GM19395 (cell line): ENCODE measurements at regions not wholly inside any gene's neighbourhood (a gene's known extent, or its start where the extent isn't known, plus 50 kb on each side); places are given as distances from the start of the nearest gene placed in this dataset.
"Not testable (repeated sequence)": the region's sequence is repeated elsewhere in the genome, so short reads cannot be mapped to it uniquely, and the experiment has no call there.

Experiments
- ATAC-seq: cut with Tn5 transposase; IDR thresholded peaks from one replicate; pipeline ENCODE4 v1.9.1; 2021; ENCODE audit warnings: mild to moderate bottlenecking, moderate library complexity; ENCODE audit not compliant: unreplicated experiment

DNA sequence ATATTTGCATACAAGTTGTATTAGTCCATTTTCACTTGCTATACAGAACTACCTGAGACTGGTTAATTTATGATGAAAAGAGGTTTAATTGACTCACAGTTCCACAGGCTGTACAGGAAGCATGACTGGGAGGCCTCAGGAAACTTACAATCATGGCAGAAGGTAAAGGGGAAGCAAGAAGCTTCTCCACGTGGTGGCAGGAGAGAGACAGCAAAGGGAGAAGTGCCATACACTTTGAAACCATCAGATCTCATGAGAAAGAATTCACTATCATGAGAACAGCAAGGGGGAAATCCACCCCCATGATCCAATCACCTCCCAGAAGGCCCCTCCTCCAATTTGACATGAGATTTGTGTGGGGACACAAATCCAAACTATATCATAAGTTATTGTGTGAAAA, 506.7 kb upstream of the DPH6 start:
- ATAC-seq: not testable (repeated sequence)

DNA sequence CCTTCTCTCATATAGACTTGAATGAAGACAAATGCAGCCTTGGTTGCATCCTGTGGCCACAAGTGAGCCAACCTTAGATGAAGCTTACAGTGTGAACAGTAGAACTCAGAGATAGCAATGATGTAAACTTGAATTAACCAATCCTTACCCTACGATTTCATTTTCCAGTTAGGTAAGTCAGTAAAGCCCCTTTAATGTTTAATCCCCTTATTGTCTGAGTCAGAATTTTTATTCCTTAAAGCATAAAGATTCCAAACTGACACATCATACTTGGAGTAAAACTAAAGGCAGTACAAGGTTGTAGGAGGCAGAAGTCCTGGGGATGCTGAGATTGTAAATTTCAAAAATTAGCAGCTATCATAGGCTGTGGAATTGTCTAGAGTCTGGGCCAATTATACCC, 507.8 kb upstream of the DPH6 start:
- no peak for ATAC-seq

- no peak for ATAC-seq
Measured at GRCh38 chr15:36059596-36059995, 513.6 kb upstream of the DPH6 start.

DNA sequence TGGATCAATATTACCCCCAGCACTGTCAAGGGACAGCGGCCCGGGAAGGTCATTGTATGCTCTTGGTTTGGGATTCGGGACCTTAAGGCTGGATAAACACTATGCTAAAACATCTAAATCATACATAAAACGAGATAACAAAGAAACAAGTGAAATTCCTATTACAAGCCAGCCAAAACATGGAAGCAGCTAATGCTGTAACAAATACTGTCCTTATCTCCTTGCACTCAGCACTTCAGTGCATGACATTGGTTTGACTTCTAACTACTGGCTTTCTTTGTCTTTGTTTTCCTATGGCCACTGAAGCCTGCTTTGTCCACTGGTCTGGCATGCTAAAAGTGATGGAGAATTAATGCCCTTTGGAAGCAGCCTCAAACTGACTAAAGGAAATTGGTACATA, 516.4 kb upstream of the DPH6 start:
- ATAC-seq: no peak

- ATAC-seq: no peak
Measured at GRCh38 chr15:36066757-36067156, 512.7 kb upstream of the CDIN1 start.

DNA sequence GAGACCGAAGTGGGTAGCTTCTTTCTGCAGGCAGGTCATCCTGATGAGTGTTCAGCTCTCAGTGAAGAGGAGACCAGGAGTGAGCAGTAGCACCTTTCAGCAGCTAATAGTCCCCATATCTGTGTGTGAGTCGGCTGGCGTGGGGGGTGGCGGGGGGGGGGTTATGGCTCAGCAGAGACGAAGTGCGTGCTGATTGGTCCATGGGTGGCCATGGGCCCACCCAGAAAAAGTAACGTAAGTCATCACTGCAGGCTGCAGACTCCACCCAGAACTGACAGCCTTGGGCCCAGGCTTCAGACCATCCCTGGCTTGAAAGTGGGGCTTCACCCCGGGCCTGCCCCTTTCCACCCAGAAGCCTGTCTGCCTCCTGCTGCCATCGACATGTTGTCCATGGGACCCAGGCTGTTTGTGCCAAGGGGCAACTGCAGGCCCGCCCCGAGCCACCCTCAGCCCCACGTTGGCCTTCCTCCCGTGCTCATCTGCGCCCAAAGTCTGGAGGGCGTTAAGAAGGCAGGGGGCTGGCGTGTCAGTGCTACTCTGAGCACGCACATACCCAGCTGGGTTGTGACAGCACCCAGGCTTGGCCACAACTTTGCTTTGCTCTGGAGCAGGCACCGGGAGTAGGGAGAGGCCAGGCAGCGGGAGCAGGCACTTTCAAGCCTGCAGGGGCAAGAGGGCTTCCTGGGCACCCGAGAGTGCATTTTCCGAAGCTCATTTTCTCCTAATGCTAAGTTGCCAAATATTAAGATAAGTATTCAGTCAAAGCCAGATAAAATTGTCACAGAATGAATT, 511.7 kb upstream of the CDIN1 start:
- ATAC-seq: no peak

DNA sequence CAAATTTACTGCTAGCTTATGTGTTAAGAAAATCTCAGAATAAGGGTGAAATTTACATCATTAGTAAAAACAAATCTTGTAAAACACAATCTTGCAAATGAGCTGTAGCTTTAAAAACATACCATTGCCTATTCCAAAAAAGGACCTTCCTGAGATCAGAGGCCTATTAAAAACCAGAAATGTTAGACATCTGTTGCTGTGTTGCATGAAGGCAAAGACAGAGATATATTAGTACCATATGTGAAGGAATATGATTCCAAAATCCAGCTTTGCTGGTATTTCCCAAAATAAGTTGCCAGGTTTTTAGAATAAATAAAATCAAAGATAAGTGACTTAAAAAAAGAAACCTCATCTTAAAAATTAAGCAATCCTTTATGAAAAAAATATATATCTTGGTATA, 504.1 kb upstream of the CDIN1 start:
- ATAC-seq: no peak

DNA sequence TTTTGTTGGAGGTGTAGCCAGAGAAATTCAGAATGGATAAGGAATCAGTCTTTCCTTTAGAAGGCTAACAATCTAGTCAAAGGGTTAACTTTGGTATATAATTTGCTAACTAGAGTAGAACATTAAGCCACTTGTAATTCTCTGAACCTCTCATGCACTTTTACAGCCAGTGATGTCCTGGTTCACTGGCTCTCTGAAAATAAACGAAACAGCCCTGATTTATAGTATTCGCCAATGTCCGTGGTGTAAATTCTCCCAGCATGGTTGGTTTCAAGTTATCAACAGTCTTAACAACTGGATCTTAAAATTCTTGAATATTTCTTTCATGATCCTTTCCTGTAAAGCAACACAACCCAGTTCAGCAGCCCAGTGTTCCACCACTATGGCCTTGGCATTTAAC, 500.4 kb upstream of the CDIN1 start:
- ATAC-seq: no peak

- ATAC-seq: no peak
Measured at GRCh38 chr15:36080759-36081158, 498.7 kb upstream of the CDIN1 start.

DNA sequence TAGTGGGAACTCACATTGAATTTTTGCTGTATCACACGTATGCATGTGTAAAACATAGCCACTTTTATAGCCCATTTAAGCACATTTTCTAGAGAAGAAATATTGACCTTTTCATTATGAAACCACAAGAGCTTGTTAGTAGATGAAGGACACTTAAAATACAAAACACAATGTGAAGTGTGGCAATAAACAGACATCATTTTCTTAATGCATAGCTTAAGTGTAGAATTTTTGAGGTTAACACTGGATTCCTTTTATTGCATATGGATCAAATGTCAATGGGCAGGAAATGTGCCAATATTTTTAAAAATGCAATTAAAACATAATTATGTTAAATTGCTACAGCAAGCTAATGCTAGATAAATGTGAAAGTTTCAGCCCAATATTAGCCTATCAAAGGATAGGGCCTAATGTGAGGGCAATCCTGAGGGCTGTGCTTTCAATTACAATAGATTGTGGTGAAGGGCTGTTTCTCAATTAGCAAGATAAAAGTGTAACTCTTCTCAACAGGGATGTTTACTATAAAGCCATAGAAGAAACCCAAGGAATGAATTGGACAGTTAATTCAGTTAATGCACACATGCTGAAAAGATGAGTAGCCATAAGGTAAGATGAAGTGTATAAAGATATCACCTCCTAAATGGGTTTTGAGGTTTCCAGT, 489.0 kb upstream of the CDIN1 start:
- ATAC-seq: no peak

DNA sequence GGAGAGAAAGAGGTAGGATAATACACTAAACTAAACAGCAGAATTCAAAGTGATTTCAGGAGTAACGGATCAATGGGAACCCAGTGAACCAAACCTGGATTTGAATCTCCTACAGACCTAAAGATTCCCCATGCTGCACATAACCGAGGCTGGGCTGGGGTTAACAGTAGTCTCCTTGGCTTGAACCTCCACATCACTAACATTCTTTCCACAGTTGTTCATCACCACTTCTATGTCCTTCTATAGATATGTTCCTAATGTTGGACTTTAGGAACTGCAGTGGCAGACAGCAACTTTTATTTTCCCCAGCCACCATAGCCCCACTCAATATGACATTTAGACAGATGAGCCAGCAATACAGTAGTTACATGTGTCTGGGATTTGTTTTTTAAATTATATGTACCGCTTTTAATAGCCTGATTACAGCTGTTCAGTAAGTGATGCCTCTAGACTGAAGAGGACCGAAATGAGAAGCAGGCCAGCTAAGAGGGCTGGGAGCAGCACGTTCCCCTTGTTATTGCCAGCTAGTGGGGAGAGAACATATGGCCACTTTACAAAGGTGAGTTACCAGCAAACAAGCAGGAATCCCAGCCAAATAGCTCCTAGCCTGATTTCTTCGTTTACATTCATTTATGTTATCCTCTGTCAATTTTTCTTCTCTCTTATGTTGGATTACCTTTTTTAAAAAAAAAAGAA, 472.6 kb upstream of the CDIN1 start:
- ATAC-seq: no peak

GRCh38 chr15:36108541-36108940, 470.9 kb upstream of the CDIN1 start:
- no peak for ATAC-seq

GRCh38 chr15:36109943-36110658, 469.3 kb upstream of the CDIN1 start:
- no peak for ATAC-seq

- ATAC-seq: no peak
Measured at GRCh38 chr15:36110659-36110993, 468.8 kb upstream of the CDIN1 start.

- ATAC-seq: no peak
Measured at GRCh38 chr15:36117296-36117787, 462.1 kb upstream of the CDIN1 start.

DNA sequence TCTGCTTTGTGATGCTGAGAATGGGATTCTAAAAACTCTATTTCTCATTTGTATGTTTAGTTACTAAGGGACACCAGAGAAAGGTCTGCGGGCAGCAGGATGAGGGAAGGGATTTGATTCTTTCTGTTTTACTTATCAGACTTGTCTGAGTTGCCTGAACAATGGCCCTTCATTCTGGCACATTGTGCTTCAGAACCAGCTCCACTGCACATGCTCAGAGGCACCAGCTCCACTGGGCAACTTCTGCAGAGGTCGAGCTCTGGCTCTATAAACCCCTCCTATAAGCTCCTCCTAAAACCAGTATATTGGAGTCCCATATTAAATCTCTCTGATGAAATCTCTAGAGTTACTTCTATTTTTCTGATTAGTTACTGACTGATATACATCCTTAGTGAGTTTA, 453.2 kb upstream of the CDIN1 start:
- ATAC-seq: no peak

DNA sequence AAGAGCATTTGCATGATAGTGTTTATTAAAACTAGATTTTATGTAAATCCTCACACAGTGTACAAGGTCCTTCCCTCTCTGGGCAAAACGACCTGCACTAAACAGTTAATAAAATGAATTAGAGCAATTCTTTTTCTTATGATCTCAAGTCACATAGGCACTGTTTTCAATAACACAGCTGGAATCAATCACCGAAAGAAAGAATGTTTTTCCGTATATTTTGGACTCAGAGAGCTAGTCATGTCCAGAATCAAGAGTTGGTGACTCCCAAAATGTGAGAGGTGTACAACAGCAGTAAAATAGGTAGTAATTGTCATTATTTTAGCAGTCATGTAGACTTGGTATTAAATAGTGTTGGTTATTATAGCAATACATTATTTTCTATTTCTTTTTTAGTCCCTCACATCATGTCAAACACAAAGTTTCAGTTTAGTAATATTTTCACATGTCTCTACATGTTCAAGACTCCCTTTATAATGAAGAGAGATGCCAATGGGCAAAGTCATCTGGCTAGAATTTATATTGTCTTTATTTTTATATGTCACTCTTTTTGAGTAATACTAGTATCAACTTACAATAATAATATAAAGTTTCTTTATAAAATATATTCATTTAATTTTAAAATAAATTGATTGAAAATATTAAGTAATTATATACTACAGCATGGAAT, 448.6 kb upstream of the CDIN1 start:
- no peak for ATAC-seq

- ATAC-seq: no peak
Measured at GRCh38 chr15:36133742-36134141, 445.7 kb upstream of the CDIN1 start.

GRCh38 chr15:36136049-36136448, 443.4 kb upstream of the CDIN1 start:
- ATAC-seq: no peak

- no peak for ATAC-seq
Measured at GRCh38 chr15:36152936-36153335, 426.5 kb upstream of the CDIN1 start.
